OCI-LY3 (cell line): ENCODE measurements at regions not wholly inside any gene's neighbourhood (a gene's known extent, or its start where the extent isn't known, plus 50 kb on each side); places are given as distances from the start of the nearest gene placed in this dataset.

Experiments
- EZH2phosphoT487 ChIP-seq: fragments of 200-600 bp; shearing (Covaris generic); IDR thresholded peaks from 2 replicates; pipeline ENCODE4 v1.6.1; 2018; ENCODE audit warnings: antibody characterized with exemption, mixed run types, low read depth
- TF ChIP-seq, protein P1 (sequence below): fragments of 200-600, 300-600 bp; sonication (generic); IDR thresholded peaks from 2 replicates; pipeline ENCODE4 v1.5.1; 2014; ENCODE audit warnings: antibody characterized with exemption, low read length, low read depth

DNA sequence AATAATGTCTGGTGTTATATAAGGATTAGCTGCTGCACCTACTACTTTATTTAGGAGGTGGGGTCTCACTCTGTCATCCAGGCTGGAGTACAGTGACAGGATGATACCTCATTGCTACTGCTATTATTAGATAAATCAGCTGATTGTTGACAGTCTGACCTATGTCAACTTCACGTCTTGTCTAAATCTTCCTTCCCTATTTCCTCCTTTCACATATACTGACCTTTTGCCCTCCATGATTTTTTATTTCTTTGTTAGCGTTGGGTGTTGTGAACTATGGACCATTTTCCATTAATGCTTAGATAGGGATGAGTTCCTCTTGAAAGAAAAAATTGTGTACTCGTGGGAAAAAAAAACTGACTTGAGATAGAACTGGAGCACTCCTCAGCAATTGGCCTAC, 109.9 kb upstream of the BEND6 start:
- TF ChIP-seq, protein P1, sequence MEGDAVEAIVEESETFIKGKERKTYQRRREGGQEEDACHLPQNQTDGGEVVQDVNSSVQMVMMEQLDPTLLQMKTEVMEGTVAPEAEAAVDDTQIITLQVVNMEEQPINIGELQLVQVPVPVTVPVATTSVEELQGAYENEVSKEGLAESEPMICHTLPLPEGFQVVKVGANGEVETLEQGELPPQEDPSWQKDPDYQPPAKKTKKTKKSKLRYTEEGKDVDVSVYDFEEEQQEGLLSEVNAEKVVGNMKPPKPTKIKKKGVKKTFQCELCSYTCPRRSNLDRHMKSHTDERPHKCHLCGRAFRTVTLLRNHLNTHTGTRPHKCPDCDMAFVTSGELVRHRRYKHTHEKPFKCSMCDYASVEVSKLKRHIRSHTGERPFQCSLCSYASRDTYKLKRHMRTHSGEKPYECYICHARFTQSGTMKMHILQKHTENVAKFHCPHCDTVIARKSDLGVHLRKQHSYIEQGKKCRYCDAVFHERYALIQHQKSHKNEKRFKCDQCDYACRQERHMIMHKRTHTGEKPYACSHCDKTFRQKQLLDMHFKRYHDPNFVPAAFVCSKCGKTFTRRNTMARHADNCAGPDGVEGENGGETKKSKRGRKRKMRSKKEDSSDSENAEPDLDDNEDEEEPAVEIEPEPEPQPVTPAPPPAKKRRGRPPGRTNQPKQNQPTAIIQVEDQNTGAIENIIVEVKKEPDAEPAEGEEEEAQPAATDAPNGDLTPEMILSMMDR = no peak
- no peak for TF ChIP-seq EZH2phosphoT487
